BE2C (cell line): ENCODE measurements at regions not wholly inside any gene's neighbourhood (a gene's known extent, or its start where the extent isn't known, plus 50 kb on each side); places are given as distances from the start of the nearest gene placed in this dataset.

ENCODE experiments used
- DNase-seq: peaks from one replicate; pipeline ENCODE4 v3.0.0-alpha.2; 2020
- H3K27me3 ChIP-seq: fragments of 250-450 bp; sonication (Bioruptor Pico); 2 replicates; pipeline ENCODE4 v1.5.1; 2020; ENCODE audit warnings: mild to moderate bottlenecking
- H3K36me3 ChIP-seq: fragments of 250-450 bp; sonication (Bioruptor Pico); 2 replicates; pipeline ENCODE4 v1.5.1; 2020; ENCODE audit warnings: mild to moderate bottlenecking
- H3K4me1 ChIP-seq: fragments of 250-450 bp; sonication (Bioruptor Pico); 2 replicates; pipeline ENCODE4 v1.5.1; 2020
- H3K4me3 ChIP-seq: 2 replicates; pipeline ENCODE4 v1.5.1; 2011; ENCODE audit warnings: low read depth, low read length
- H3K9me3 ChIP-seq: fragments of 250-450 bp; sonication (Bioruptor Pico); 2 replicates; pipeline ENCODE4 v1.5.1; 2020
- TF ChIP-seq, protein P1 (sequence below): IDR thresholded peaks from 2 replicates; pipeline ENCODE4 v1.5.1; 2012; ENCODE audit warnings: mild to moderate bottlenecking, low read depth, low read length

DNA sequence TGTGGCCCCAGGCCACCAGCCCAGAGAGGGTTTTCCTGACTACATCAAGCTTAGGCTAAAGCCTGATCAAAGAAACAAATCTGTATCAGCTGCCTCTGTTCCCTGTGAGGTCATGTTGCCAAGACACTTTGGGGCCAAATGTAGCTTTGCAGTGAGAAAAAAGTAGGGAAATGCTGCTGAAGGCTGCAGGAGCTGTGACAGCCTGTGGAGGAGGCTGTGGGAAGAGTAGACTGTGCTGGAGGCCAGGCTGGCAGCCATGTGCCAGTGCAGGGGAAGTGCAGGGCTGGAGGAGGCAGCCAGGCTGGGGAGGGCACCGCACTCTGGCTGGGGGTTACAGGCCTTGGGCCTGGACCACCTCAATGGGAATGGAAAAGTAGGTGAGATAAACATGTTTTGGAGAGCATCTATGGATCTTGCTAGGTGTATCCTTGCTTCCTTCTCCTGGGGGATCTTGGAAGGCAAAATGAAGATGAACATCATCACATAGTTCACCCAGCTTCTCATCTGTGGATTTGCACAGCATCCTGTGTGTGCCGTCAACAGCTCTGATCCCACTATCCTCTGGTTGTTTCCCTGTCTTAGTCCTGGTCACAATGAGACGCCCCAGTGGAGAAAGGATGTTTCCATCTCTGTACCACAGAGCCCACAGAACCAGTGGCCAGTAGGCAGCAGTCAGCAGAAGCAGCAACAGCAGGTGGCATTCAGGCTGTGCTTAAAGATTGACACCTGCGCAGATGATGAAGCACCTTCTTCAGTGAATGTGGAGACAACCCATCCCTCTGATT is 103.8 kb upstream of the COPS8 start:
- Histone ChIP-seq H3K4me1 (no peaks in the 10 kb centered on the region), H3K27me3 (peaks cover 16% of the 10 kb centered on the region), H3K9me3 (no peaks in the 10 kb centered on the region), H3K36me3 (no peaks in the 10 kb centered on the region), H3K4me3 (no peak overlapping the region)
- DNase-seq: no peak
- TF ChIP-seq, protein P1, sequence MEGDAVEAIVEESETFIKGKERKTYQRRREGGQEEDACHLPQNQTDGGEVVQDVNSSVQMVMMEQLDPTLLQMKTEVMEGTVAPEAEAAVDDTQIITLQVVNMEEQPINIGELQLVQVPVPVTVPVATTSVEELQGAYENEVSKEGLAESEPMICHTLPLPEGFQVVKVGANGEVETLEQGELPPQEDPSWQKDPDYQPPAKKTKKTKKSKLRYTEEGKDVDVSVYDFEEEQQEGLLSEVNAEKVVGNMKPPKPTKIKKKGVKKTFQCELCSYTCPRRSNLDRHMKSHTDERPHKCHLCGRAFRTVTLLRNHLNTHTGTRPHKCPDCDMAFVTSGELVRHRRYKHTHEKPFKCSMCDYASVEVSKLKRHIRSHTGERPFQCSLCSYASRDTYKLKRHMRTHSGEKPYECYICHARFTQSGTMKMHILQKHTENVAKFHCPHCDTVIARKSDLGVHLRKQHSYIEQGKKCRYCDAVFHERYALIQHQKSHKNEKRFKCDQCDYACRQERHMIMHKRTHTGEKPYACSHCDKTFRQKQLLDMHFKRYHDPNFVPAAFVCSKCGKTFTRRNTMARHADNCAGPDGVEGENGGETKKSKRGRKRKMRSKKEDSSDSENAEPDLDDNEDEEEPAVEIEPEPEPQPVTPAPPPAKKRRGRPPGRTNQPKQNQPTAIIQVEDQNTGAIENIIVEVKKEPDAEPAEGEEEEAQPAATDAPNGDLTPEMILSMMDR: no peak

DNA sequence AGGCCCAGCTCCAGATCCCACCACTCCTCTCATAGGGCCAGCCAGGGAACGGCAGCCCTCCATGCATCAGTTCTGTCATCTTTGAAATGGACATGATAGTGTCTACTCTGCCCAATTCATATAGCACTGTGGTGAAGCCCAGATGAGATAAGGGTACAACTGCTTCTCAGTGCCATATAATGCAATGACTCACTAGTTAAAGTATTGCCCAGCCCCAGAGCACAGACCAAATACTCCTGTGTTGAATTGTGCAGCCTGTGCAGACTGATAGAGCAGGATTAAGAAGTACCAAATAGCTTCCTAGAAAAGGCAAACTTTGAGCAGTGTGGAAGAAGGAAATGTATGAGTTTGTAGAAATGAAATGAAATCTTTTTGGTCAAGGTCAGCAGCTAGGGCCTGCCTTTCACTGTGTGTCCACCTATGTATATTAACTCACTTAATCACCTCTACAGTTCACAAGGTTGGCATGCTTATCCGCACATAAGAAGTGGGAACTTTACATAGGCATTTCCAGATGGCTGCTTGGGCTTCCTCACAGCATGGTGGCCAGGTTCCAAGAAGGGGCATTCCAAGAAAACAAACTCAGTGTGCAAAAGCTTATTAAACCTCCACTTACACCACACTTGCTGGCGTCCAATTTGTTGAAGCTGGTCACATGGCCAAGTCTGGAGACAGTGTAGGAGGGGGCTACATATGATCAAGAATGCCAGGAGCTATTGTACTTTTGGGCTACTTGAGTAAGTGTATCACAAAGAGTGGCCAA is 102.8 kb upstream of the COPS8 start:
- no peaks in the 10 kb centered on the region for H3K9me3 ChIP-seq
- TF ChIP-seq, protein P1: no peak
- no peaks in the 10 kb centered on the region for H3K4me1 ChIP-seq
- H3K36me3 ChIP-seq: no peaks in the 10 kb centered on the region
- DNase-seq: no peak
- peaks cover 9% of the 10 kb centered on the region for H3K27me3 ChIP-seq
- no peak overlapping the region for H3K4me3 ChIP-seq

DNA sequence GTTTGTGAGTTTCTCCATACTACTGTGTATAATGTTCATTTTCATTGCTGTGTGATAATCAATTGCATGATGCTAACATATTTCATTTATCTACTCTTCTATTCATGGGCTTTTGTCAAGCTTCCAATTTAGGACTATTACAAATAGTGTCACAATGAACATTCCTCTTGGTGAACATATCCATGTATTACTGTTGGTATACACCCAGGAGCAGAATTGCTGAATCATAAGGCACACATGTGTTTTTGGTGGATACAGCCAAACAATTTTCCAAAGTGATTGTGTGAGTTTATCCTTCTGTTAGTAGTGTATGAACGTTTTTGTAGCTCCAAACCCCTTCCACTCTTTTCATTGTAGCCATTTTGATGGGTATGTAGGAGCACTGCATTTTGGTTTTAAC is 101.6 kb upstream of the COPS8 start:
- no peak for DNase-seq
- peaks cover 13% of the 10 kb centered on the region for H3K27me3 ChIP-seq

DNA sequence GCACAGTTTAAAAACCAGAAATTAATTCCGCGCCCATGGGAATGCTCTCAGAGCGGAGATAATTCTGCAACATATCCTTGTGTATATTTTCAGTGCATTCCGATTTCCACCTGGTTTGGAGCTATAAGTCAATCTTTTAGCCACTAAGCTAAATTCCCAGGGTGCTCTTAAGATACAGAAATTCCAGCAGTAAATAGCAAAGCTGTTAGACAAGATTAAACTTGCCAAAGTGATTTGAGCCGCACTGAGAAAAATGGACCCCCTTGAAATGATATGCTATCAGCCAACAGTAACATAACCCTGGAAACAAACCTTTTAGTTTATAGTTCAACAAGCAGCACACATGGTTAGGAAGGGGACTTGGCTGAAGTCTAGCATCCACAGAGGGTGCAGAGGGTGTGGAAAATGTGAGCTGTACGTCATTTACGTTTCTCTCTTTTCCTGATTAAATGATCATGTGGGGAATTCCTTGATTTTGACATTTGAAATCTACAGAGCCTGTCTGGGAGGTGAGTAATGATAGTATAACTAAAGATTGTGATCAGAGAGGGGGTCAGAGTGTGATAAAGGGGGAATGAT is 99.8 kb upstream of the COPS8 start:
- H3K27me3 ChIP-seq: peaks cover 26% of the 10 kb centered on the region
- TF ChIP-seq, protein P1: no peak
- no peaks in the 10 kb centered on the region for H3K36me3 ChIP-seq
- no peaks in the 10 kb centered on the region for H3K9me3 ChIP-seq
- no peak overlapping the region for H3K4me3 ChIP-seq
- H3K4me1 ChIP-seq: no peaks in the 10 kb centered on the region
- DNase-seq: no peak

More for the DNA sequence above, 101.6 kb upstream of the COPS8 start:
- H3K4me3 ChIP-seq: no peak overlapping the region
- H3K4me1 ChIP-seq: no peaks in the 10 kb centered on the region
- H3K36me3 ChIP-seq: no peaks in the 10 kb centered on the region
- TF ChIP-seq, protein P1: no peak
- H3K9me3 ChIP-seq: no peaks in the 10 kb centered on the region

DNA sequence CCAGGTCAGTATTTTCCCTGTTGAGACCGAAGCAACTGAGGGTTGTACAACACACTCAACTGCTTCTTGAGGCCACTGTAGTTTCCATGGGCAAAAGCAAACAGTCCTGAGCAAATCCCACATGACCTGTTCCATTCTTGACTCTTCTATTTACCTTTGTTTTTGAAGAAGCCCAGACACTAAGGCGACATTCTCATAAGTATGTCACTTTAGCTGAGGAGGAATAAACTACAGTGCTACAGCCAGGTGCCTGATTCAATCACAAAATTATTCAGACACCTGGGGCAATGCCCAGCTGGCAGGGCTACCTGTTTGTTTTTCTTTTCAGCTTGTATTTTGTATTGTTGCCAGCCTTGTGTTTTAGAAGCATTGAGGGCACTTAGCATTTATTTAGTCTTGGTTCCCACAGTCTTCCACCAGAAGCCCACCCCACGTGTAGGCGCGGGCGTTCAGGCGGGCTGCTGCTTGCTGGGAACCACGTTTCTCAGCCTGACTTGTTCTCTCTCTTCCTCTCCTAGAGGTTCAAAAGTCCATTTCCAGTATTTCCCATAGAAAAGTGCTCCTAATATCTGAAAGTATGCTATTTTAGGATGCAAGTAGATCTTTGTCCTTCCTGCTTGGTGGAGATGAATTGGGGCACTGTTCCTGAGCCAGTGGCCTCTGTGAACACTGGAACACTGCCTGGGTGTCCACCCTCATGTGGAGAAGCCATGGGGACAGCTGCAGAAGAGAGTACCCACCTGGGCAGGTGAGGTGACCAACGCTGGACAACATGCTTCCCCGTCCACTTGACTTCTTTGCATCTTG is 99.0 kb upstream of the COPS8 start:
- Histone ChIP-seq H3K9me3 (no peaks in the 10 kb centered on the region), H3K4me3 (no peak overlapping the region), H3K36me3 (no peaks in the 10 kb centered on the region), H3K27me3 (peaks cover 31% of the 10 kb centered on the region), H3K4me1 (no peaks in the 10 kb centered on the region)
- TF ChIP-seq, protein P1: no peak
- DNase-seq: no peak
